HG03095 (cell line): ENCODE measurements at regions not wholly inside any gene's neighbourhood (a gene's known extent, or its start where the extent isn't known, plus 50 kb on each side); places are given as distances from the start of the nearest gene placed in this dataset.
"Not testable (repeated sequence)": the region's sequence is repeated elsewhere in the genome, so short reads cannot be mapped to it uniquely, and the experiment has no call there.

Source experiments
- ATAC-seq: cut with Tn5 transposase; IDR thresholded peaks from one replicate; pipeline ENCODE4 v1.9.1; 2021; ENCODE audit warnings: moderate library complexity; ENCODE audit not compliant: unreplicated experiment

GRCh38 chr6:63477422-63478040 is 94.7 kb upstream of the LOC128125822 start:
- ATAC-seq, result no peak

GRCh38 chr6:63478734-63479133 is 93.5 kb upstream of the LOC128125822 start:
- no peak for ATAC-seq

GRCh38 chr6:63486196-63486595 is 86.1 kb upstream of the LOC128125822 start:
- ATAC-seq, result no peak

GRCh38 chr6:63487103-63487813 is 85.0 kb upstream of the LOC128125822 start:
- ATAC-seq, result no peak

- no peak for ATAC-seq
Measured at GRCh38 chr6:63491119-63491518, 81.2 kb upstream of the LOC128125822 start.

- no peak for ATAC-seq
Measured at GRCh38 chr6:63492476-63492875, 79.8 kb upstream of the LOC128125822 start.

GRCh38 chr6:63493557-63493956 is 78.7 kb upstream of the LOC128125822 start:
- ATAC-seq, result no peak

GRCh38 chr6:63496361-63496804 is 75.9 kb upstream of the LOC128125822 start:
- no peak for ATAC-seq

- no peak for ATAC-seq
Measured at GRCh38 chr6:63502156-63502555, 70.1 kb upstream of the LOC128125822 start.

GRCh38 chr6:63503199-63503598 is 69.1 kb upstream of the LOC128125822 start:
- no peak for ATAC-seq

GRCh38 chr6:63504777-63505384 is 67.4 kb upstream of the LOC128125822 start:
- peak; percentile 98 for ATAC-seq

- no peak for ATAC-seq
Measured at GRCh38 chr6:63507096-63507495, 65.2 kb upstream of the LOC128125822 start.

GRCh38 chr6:63509652-63510352 is 62.5 kb upstream of the LOC128125822 start:
- ATAC-seq, result peak; percentile 42

GRCh38 chr6:63510353-63510686 is 62.0 kb upstream of the LOC128125822 start:
- no peak for ATAC-seq

- no peak for ATAC-seq
Measured at GRCh38 chr6:63510849-63511248, 61.4 kb upstream of the LOC128125822 start.

GRCh38 chr6:63514488-63515173 is 57.6 kb upstream of the LOC128125822 start:
- ATAC-seq, result no peak

- not testable (repeated sequence) for ATAC-seq
Measured at GRCh38 chr6:63515227-63515626, 57.1 kb upstream of the LOC128125822 start.

- no peak for ATAC-seq
Measured at GRCh38 chr6:63516186-63516944, 55.9 kb upstream of the LOC128125822 start.

GRCh38 chr6:63517221-63517620 is 55.1 kb upstream of the LOC128125822 start:
- ATAC-seq, result no peak

GRCh38 chr6:63521475-63522210 is 50.6 kb upstream of the LOC128125822 start:
- no peak for ATAC-seq
